ENCODE measurements at regions not wholly inside any gene's neighbourhood (a gene's known extent, or its start where the extent isn't known, plus 50 kb on each side); places are given as distances from the start of the nearest gene placed in this dataset.

DNA sequence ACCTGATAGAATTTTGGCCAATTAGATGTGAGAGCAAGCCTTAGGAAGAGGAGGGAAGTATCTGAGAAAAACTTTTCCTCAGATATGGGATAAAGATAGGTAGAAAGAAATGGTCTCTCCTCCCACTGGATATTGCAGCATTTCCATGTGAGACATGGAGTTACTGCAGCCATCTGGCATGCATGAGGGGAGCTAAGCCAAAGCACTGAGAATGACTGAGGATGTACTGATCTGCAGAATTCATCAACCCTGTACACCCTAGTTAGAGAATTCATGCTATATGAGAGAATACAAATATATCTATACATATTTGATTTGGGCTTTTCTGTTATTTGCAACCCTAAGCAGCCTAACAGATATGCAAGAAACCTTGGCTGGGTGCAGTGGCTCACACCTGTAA lies 52.5 kb upstream of the RPL34 start:
- no peak for DNase-seq

DNA sequence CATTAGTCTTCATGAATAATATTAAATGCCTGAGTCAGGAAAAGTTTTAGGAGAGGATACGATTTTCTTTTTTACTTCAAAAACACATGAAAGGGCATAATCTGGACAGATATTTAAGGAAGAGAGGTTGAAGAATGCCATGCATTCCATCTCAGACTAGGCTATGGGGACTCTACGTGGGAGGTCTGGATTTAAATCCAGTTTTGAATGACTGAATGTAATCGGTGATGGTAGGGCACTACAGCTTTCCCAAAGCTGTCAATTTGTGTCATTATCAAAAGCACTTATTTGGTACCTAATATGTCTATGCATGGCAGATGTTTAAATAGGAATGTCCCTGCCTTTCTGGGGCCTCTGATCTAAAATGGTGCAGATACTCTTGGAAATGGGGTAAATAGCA lies 59.3 kb upstream of the RPL34 start:
- DNase-seq = no peak

DNA sequence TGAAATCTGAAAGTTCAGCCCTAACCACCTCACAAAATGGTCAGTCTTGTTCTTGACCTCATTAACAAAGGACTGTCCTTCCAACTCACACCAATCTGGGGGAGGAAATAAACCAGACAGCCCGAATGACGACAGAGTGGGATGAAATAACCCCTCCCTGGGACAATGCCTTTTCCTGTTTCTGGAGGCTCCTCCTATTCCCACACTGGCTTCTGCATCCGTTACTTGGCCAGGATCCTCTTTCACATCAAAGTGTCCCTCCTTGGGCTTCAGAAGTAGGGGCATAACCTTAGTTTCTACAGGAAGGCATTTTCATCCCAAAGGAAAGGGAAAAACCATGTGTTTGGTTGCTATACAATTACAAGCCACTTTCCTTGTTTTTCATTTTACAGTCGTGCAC lies 59.8 kb upstream of the RPL34 start:
- DNase-seq = no peak

GRCh38 chr4:108559911-108560310 lies 60.5 kb upstream of the RPL34 start:
- DNase-seq = no peak

- no peak for DNase-seq
Measured at GRCh38 chr4:108559068-108559793, 61.1 kb upstream of the RPL34 start.

GRCh38 chr4:108556588-108557200 lies 63.7 kb upstream of the RPL34 start:
- DNase-seq = no peak

DNA sequence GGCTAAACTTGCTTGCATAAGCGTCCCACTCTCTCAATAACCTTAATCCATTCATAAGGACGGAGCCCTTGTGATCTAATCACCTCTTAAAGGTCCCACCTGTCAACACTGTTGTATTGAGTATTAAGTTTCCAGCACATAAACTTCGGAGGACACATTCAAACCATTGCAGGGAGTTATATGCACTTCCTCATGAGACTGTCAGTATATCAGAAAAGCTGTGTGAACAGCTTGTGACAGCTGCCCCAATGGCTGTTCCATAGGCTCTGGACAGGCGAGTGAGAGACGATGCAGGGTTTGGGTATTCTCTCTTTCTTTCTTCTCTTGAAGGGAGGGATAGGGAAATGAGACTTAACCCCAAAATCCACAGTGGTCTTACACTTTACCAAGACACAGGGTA lies 64.2 kb upstream of the RPL34 start:
- no peak for DNase-seq

GRCh38 chr4:108555701-108556100 lies 64.7 kb upstream of the RPL34 start:
- DNase-seq = no peak

GRCh38 chr4:108547682-108548081 lies 72.7 kb upstream of the RPL34 start:
- no peak for DNase-seq

GRCh38 chr4:108546728-108547127 lies 73.6 kb upstream of the RPL34 start:
- DNase-seq = no peak

DNA sequence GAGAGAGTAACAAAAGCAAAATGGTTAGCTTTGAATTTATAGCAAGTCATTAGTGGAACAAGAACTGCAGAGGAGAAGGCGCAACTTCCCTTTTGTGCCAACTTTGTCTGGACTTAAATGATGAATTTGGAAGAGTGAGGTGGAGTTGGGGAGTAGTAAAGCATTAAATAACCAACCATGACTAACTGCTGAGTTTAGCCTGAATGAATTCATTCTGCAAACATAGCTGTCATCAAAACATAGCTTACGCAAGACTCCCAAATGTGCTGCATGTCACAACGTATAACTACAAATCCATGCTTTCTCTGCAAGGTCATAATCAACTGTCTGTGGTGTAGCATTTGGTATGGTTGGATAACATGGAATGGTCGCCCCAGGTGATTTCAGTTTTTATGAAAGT lies 75.9 kb upstream of the RPL34 start:
- no peak for DNase-seq

DNA sequence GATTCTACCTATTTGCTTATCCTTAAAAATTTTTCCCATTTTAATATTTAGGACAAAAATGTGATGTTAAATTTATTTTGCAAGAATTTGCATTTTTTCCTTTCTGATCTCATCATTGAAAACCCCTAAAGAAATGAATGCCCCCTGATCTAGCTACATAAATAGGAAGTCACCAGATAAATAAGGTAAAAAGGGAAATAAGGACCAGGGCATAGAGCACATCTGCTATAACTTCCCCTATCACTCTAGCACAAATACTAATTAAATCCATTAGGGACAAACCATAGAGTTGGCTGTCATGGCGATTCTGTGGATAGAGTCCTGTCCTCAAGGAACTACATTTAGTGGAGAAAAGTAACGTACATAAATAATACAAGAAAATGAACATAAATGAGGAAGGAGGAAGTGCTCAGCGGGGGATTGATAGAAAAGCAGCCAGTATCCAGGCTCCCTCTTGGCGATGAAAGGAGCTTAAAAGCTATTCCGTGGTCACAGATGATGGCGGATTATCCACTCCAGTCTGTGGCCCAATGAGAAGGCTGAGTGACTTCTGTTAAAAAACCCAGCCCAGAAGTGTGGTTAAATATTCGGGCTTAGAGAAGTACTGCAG lies 76.9 kb upstream of the RPL34 start:
- no peak for DNase-seq

- DNase-seq = no peak
Measured at GRCh38 chr4:108540536-108540935, 79.8 kb upstream of the RPL34 start.

DNA sequence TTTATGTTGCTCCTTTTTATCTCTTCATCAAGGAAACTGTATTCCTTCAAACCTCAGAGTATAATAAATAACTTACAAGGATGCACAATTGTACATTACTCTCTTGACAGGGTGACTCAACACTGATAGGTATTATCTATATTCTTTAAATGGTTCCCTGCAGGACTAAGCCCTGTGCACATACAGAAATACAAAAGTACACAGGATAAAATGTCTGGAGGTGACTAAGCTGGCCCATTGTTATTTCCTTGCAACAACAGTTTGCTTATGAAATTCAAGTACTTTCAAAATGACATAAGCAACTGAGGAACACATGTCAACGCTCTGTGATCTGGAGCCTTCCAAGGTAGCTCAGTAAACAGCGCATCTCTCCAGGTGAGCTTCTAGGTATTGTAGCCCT lies 83.8 kb upstream of the RPL34 start:
- no peak for DNase-seq

DNA sequence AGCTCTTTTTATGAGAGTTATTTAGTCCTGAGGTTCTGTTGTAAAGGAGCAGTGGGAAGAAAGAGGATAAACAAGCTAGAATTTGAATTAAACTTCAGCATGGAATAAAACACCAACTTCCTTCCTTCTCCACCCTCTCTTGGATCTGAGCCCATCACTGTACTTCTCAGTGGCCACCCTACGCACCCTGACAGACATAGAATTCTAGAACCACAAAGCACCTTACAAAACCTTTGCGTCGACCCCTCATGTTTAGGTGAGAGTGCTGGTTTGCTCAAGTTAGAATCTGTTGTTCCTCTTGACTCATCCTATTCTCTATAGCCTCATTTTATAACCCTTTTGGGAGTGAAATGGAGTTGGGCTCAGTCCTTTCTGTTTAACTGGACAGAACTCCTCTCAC lies 84.6 kb upstream of the RPL34 start:
- no peak for DNase-seq

DNA sequence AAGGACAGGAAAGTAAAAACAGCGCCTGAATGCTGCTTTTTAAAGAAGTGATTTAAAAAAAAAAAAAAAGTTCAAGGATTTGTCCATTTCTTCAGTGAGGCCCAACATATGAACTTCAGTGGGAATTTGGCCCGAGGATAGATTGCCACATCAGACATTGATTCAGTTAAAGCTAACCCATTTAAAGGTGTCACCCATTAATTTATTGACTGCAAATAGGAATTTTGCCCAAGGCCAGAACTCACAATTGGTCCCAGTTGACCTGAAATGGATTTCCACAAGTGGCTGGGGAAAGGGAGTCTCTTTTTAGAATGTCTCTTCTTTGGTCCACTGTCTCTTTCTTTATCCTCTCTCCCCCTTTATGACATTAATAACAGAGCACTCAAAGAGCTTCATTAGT lies 86.5 kb upstream of the RPL34 start:
- no peak for DNase-seq

DNA sequence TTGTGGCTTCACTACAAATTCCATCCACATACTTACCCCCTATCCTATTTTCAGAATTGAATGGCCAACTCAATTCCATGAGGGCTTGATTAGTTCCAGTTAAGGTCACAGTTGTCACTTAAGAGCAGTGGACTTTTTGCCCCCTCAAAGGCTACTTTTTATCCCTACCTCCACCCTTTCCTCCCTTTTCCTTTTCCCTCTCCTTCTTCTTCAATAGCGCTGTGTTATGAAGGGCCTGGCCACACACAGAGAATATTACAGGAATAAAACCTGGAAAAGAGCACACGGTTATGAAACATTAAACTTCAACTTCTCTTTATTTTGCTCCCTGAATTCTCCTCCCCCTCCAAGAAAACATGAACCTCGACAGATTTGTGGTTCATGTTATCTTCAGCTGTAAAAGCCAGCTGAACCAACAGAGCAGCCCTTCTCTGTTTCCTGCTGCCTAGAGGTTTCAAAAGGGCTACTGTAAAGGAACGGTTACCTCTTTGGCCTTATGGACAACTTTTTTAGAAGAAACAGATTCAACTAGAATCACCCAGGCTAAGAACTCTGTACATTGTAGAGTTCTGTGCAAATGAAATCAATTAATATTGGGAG lies 87.0 kb upstream of the RPL34 start:
- DNase-seq = no peak

DNA sequence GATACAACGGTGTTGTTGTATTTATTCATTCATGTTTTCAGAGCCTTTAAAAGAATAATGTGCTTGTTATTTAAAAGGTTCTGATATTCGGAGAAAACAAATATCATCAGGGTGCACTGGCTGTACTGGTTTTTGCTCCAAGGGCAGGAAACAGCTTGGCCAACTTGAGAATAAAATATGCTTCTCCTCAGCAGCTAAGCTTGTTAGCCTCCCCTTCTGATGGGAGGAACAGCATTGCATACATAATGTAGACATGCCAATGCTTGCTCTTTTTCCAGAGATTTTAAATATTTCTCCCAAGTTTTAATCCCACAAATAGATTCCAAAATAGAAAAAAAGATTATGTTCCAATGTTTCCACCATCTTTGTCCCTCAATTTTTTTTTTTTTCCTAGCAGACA lies 87.6 kb upstream of the RPL34 start:
- DNase-seq = no peak

DNA sequence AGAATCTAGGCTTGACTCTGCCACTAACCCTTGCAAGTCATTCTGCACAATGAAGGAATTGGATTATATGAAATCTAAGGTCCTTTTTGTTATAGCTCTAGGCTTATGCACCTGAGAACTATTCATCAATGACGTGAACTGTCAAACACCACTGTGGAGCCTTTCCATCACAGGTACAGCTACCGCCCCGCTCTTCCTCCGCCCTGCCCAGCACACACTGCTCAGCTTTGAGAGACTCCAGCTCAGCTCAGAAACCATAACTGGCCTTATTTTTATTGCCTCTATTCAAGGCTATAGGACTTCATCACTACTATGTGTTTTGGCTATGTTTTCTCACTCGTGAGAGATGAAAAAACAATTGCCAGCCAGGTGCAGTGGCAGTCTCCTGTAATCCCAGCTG lies 88.2 kb upstream of the RPL34 start:
- no peak for DNase-seq

GRCh38 chr4:108531461-108531860 lies 88.9 kb upstream of the RPL34 start:
- no peak for DNase-seq

- no peak for DNase-seq
Measured at GRCh38 chr4:108529984-108530905, 90.1 kb upstream of the RPL34 start.

- no peak for DNase-seq
Measured at GRCh38 chr4:108529102-108529501, 91.3 kb upstream of the RPL34 start.

DNA sequence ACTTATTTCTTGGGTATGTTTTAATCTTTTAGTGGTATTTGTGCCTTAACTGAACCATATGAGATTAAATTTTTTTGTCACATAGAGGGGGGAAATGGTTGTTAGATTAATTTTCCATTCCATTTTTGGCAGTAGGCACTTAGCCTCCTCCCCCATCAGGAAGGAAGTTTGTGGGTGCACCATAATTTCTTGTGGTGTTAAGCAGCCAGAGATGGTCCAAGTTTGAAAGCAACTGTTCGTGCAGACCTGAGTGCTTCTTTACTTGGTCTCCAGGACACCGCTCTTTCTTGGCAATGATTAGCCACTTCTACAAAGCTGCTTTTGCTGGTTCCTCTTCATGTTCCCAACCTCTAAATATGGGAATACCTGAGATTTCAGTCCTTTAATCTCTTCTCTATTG lies 92.7 kb upstream of the RPL34 start:
- no peak for DNase-seq
